ENCODE measurements at regions not wholly inside any gene's neighbourhood (a gene's known extent, or its start where the extent isn't known, plus 50 kb on each side); places are given as distances from the start of the nearest gene placed in this dataset.

- no peak for DNase-seq
These were observed 131.4 kb upstream of the KAZN start for GRCh38 chr1:14467112-14467511.

GRCh38 chr1:14468751-14469150 is 129.7 kb upstream of the KAZN start:
- no peak for DNase-seq

- DNase-seq = no peak
These were observed 127.7 kb upstream of the KAZN start for GRCh38 chr1:14470802-14471201.

- no peak for DNase-seq
These were observed 123.6 kb upstream of the KAZN start for GRCh38 chr1:14474856-14475255.

- no peak for DNase-seq
These were observed 122.1 kb upstream of the KAZN start for GRCh38 chr1:14476170-14476955.

GRCh38 chr1:14478120-14478519 is 120.4 kb upstream of the KAZN start:
- DNase-seq = no peak

GRCh38 chr1:14479865-14480264 is 118.6 kb upstream of the KAZN start:
- no peak for DNase-seq

- no peak for DNase-seq
These were observed 115.6 kb upstream of the KAZN start for GRCh38 chr1:14482784-14483450.

GRCh38 chr1:14485285-14485684 is 113.2 kb upstream of the KAZN start:
- no peak for DNase-seq

GRCh38 chr1:14486401-14487201 is 111.9 kb upstream of the KAZN start:
- DNase-seq = no peak

- no peak for DNase-seq
These were observed 110.8 kb upstream of the KAZN start for GRCh38 chr1:14487671-14488070.

GRCh38 chr1:14494911-14495310 is 103.6 kb upstream of the KAZN start:
- no peak for DNase-seq

GRCh38 chr1:14495381-14495780 is 103.1 kb upstream of the KAZN start:
- no peak for DNase-seq

- no peak for DNase-seq
These were observed 102.5 kb upstream of the KAZN start for GRCh38 chr1:14495996-14496395.

- DNase-seq = no peak
These were observed 99.6 kb upstream of the KAZN start for GRCh38 chr1:14498839-14499238.

- no peak for DNase-seq
These were observed 99.0 kb upstream of the KAZN start for GRCh38 chr1:14499312-14500040.

GRCh38 chr1:14500041-14500440 is 98.4 kb upstream of the KAZN start:
- DNase-seq = no peak

GRCh38 chr1:14500912-14501311 is 97.6 kb upstream of the KAZN start:
- DNase-seq = no peak

- no peak for DNase-seq
These were observed 94.0 kb upstream of the KAZN start for GRCh38 chr1:14504517-14504916.

GRCh38 chr1:14506471-14507255 is 91.8 kb upstream of the KAZN start:
- DNase-seq = no peak

GRCh38 chr1:14507262-14507661 is 91.2 kb upstream of the KAZN start:
- DNase-seq = no peak

- DNase-seq = no peak
These were observed 89.9 kb upstream of the KAZN start for GRCh38 chr1:14508613-14509012.

Measured in NCI-H446 (cell line).